Colonic mucosa (tissue), 4 donors: ENCODE measurements at regions not wholly inside any gene's neighbourhood (a gene's known extent, or its start where the extent isn't known, plus 50 kb on each side); places are given as distances from the start of the nearest gene placed in this dataset.

Experiments
- DNase-seq: peaks from one replicate; pipeline ENCODE4 v3.0.0-alpha.2; 2020
- H3K27ac ChIP-seq: fragments of 200-600 bp; one replicate; pipeline ENCODE4 v1.8.0; 2021
- H3K27me3 ChIP-seq: fragments of 200-600 bp; one replicate; pipeline ENCODE4 v1.8.0; 2021
- H3K36me3 ChIP-seq: fragments of 200-600 bp; one replicate; pipeline ENCODE4 v1.8.0; 2021
- H3K4me1 ChIP-seq: fragments of 200-600 bp; one replicate; pipeline ENCODE4 v1.8.0; 2021; ENCODE audit warnings: mild to moderate bottlenecking
- H3K4me3 ChIP-seq: fragments of 200-600 bp; one replicate; pipeline ENCODE4 v1.8.0; 2021
- H3K9ac ChIP-seq, 2 donors: one replicate each; pipeline ENCODE4 v1.7.0; 2013; ENCODE audit warnings: control low read depth in 2 of 2, low read depth in 2 of 2, low read length in 2 of 2
- H3K9me3 ChIP-seq: fragments of 200-600 bp; one replicate; pipeline ENCODE4 v1.8.0; 2021
- intact Hi-C: fragments of 100-400 bp; cut with DNase I; formaldehyde crosslinking; loops from one replicate; pipeline ENCODE4 v1.14.1; 2022
- TF ChIP-seq, protein P1 (sequence below): fragments of 200-600 bp; IDR thresholded peaks from one replicate; pipeline ENCODE4 v1.8.0; 2022; ENCODE audit warnings: antibody characterized with exemption, mild to moderate bottlenecking
- donor health status: healthy.
- donor health status: DM: no; HTN: no; CAD: no.
- donor health status: DM: no; HTN: no; CAD: no.

DNA sequence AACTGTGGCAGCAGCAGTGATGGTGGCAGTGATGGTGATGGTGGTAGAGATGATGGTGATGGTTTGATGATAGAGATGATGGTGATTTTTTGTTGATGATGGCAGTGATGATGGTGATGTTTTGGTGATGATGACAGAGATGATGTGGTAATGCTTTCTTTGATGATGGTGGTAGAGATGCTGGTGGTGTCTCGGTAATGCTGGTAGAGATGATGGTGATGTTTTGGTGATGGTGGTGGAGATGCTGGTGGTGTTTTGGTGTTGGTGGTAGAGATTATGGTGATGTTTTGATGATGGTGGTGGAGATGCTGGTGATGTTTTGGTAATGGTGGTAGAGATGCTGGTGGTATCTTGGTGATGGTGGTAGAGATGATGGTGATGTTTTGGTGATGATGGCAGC, 131.6 kb downstream of the NAV1 start:
- Histone ChIP-seq H3K27ac (no peak overlapping the region), H3K27me3 (no peaks in the 10 kb centered on the region), H3K4me3 (no peak overlapping the region), H3K4me1 (no peaks in the 10 kb centered on the region), H3K9me3 (no peaks in the 10 kb centered on the region), H3K36me3 (no peaks in the 10 kb centered on the region), H3K9ac (no peak overlapping the region)
- TF ChIP-seq, protein P1, sequence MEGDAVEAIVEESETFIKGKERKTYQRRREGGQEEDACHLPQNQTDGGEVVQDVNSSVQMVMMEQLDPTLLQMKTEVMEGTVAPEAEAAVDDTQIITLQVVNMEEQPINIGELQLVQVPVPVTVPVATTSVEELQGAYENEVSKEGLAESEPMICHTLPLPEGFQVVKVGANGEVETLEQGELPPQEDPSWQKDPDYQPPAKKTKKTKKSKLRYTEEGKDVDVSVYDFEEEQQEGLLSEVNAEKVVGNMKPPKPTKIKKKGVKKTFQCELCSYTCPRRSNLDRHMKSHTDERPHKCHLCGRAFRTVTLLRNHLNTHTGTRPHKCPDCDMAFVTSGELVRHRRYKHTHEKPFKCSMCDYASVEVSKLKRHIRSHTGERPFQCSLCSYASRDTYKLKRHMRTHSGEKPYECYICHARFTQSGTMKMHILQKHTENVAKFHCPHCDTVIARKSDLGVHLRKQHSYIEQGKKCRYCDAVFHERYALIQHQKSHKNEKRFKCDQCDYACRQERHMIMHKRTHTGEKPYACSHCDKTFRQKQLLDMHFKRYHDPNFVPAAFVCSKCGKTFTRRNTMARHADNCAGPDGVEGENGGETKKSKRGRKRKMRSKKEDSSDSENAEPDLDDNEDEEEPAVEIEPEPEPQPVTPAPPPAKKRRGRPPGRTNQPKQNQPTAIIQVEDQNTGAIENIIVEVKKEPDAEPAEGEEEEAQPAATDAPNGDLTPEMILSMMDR = no peak
- intact Hi-C loops = no loop called here
- no peak for DNase-seq

DNA sequence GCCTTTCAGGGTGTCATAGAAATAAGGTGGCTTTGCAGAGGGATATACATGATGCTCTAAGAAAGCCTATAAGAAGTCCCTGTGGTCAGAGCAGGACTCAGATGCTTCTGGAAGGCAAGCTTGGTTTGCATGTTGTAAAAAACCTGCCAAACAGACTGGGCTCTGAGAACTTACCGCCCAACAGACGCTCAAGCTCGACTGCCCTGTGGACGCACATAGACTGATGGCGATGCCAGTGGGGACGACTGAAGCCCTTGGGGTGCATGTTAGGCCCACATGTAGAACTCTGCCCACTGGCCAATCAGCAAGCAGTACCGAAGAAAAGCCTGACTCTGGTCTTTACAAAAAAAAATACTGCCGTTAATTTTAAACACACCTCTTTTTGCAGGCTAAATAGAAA, 133.8 kb downstream of the NAV1 start:
- Histone ChIP-seq H3K36me3 (no peaks in the 10 kb centered on the region), H3K9ac (no peak overlapping the region), H3K9me3 (no peaks in the 10 kb centered on the region), H3K27me3 (no peaks in the 10 kb centered on the region), H3K4me3 (no peak overlapping the region), H3K4me1 (peaks cover 4% of the 10 kb centered on the region), H3K27ac (no peak overlapping the region)
- DNase-seq = no peak
- TF ChIP-seq, protein P1 = no peak
- intact Hi-C loops = no loop called here

DNA sequence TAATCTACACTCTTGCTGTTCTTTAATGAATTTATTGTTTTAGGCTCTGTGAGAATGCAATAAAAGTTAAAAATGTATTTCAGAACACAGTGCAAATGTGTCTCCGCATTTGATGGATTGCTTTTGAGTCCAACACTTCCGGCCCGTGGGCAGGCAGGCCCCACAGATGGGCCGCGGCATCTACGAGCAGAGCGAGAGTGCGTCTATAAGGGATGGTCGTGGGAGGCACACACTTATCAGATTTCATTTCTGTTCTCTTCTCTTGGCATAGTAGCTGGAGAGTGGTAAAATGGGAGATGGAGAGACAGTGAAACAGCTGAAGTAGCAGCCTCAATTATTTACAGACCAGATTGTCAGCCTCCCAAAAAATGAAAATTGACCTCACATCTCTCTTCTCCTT, 134.2 kb downstream of the NAV1 start:
- Histone ChIP-seq H3K4me3 (no peak overlapping the region), H3K27me3 (no peaks in the 10 kb centered on the region), H3K4me1 (peaks cover 4% of the 10 kb centered on the region), H3K27ac (no peak overlapping the region), H3K36me3 (no peaks in the 10 kb centered on the region), H3K9ac (no peak overlapping the region), H3K9me3 (no peaks in the 10 kb centered on the region)
- DNase-seq = no peak
- TF ChIP-seq, protein P1 = no peak
- intact Hi-C loops = no loop called here

DNA sequence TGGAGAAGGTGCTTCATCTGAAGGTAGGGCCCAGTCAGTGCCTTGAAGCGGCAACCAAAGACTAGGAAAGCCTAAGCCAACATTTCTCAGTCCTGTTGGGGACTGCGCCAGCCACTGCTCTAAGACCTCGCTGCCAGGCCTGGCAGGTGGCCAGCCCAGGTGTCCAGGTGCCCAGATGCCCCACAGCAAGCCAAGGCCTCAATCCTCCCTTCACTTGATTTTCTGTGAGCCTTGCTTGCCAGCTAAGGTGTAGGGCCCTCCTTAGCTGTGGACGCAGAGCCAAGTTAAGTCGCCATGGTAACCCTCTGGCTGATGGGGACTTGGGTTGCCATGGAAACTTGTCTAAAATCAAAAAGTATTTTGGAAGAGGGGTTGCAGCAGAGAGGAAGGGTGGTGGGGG, 135.0 kb downstream of the NAV1 start:
- H3K4me1 ChIP-seq = peaks cover 4% of the 10 kb centered on the region
- no peak overlapping the region for H3K4me3 ChIP-seq
- H3K9ac ChIP-seq = no peak overlapping the region
- intact Hi-C loops = no loop called here
- DNase-seq = no peak
- no peaks in the 10 kb centered on the region for H3K9me3 ChIP-seq
- H3K36me3 ChIP-seq = no peaks in the 10 kb centered on the region
- H3K27ac ChIP-seq = no peak overlapping the region
- H3K27me3 ChIP-seq = no peaks in the 10 kb centered on the region
- TF ChIP-seq, protein P1 = no peak

DNA sequence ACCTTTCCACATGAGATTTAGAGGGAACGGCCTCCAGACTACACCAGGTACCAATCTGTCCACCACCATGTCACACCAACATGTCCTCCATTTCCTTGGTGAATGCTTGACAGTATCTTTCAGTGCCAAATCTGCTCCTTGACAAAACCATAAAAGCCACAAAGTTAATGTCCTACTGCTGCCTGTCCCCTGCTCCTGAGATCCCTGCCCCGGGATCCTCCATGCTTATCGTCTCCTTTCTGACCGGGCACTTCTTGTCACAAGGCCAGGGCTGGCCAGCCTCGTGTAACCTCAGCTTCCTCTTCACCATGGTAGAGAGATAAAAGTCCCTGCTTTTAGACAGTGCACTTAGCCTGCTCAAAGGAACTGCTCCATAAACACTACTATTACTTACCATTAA, 136.2 kb downstream of the NAV1 start:
- Histone ChIP-seq H3K36me3 (no peaks in the 10 kb centered on the region), H3K4me1 (peaks cover 4% of the 10 kb centered on the region), H3K9me3 (no peaks in the 10 kb centered on the region), H3K27me3 (no peaks in the 10 kb centered on the region), H3K4me3 (no peak overlapping the region), H3K27ac (no peak overlapping the region), H3K9ac (no peak overlapping the region)
- intact Hi-C loops = no loop called here
- TF ChIP-seq, protein P1 = no peak
- no peak for DNase-seq

DNA sequence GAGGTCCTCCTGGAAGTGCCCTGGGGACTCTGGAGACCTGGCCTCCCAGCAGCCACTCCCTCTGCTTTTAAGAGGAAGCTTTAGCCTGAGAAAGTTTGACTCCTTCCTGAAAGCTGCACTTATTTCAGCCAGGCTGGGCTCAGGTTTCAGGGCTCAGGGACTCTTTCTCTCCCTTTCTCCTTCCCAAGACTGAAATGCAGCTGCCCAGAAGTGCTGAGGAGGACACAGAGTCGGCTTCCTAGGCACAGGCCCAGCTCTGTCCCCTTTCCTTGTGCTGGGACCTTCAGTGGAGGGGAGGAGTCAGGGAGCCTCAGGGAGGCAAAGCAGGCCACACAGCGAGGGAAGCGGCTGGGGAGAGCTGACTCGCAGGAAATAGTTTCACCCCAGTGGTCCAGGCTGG, 137.3 kb downstream of the NAV1 start:
- H3K27ac ChIP-seq = peak overlapping the region; percentile 65
- DNase-seq = no peak
- intact Hi-C loops = no loop called here
- H3K4me1 ChIP-seq = peaks cover 4% of the 10 kb centered on the region
- H3K4me3 ChIP-seq = no peak overlapping the region
- no peaks in the 10 kb centered on the region for H3K9me3 ChIP-seq
- no peaks in the 10 kb centered on the region for H3K27me3 ChIP-seq
- no peaks in the 10 kb centered on the region for H3K36me3 ChIP-seq
- peak overlapping the region; percentile 33 to 48 for H3K9ac ChIP-seq
- TF ChIP-seq, protein P1 = no peak
